ENCODE measurements at regions not wholly inside any gene's neighbourhood (a gene's known extent, or its start where the extent isn't known, plus 50 kb on each side); places are given as distances from the start of the nearest gene placed in this dataset.
A peak's percentile ranks its signal among the peaks of the same experiment; 100 is the strongest.

DNA sequence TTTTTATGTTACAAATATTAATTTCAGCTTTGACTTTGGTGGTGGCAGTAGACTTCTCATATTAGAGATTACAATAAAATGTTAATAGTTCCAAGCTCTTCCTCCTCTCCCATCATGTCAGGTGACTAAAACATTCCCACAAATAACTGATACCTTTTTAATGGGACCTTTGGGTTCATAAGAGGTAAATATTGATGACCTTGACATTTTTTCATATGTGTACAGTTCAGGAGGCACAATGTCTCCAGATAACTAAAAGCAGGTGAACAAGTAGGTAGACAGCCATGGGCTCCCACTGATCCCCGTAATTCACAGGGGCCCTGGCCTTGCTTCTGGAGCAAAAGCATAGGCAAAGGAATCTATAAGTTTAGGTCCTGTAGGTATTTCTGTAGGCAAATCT, 317.7 kb downstream of the SOX4 start:
- H3K4ac ChIP-seq (ENCODE audit: low read depth, low read length), result no peak overlapping the region
- H2BK5ac ChIP-seq (ENCODE audit: low read depth, low read length, poor library complexity, severe bottlenecking), result no peak overlapping the region
- H4K5ac ChIP-seq (ENCODE audit: low read depth, low read length), result no peak overlapping the region
- no peak for ATAC-seq (ENCODE audit: low read depth)
- no peak overlapping the region for H2AK9ac ChIP-seq (replicated peaks; ENCODE audit: low read depth, low read length, poor library complexity)
- H2AK5ac ChIP-seq (ENCODE audit: low read depth, low read length), result no peak overlapping the region
- 100% methylated on average over 1 of the region's 1 CpG; no CpG with 5 or more reads in 1 of the 2 experiments for WGBS, 2 experiments (ENCODE audit: extremely low coverage in 2 of 2, insufficient read length in 1 of 2)
- H2AFZ ChIP-seq (replicated peaks; ENCODE audit: low read length, poor library complexity), result no peak overlapping the region
- H3K9me1 ChIP-seq (ENCODE audit: insufficient read depth, low read length), result peaks cover 4% of the 10 kb centered on the region; the same call in 1 of the 2 replicates
- H3K9me3 ChIP-seq (ENCODE audit: control insufficient read depth, insufficient read depth, low read length), result no peaks in the 10 kb centered on the region
- H4K8ac ChIP-seq (ENCODE audit: low read depth in 2 of 2, low read length in 2 of 2), result no peak overlapping the region
- H3K79me1 ChIP-seq (ENCODE audit: low read depth in 1 of 2, low read length in 2 of 2), result no peaks in the 10 kb centered on the region
- intact Hi-C loops (cut with micrococcal nuclease) (no loop called here), dilution Hi-C loops (cut with HindIII; ENCODE audit: low sequenced_read_pairs, unreplicated experiment) (no loop called here), in situ Hi-C loops (cut with MboI; ENCODE audit: low sequenced_read_pairs) (no loop called here)
- ChIA-PET CTCF (interaction anchor here (0.6 kb wide), 1 partner anchor 86 kb away, joined by 3 read pairs; no protein-coding TSS in a partner anchor), POLR2A (ENCODE audit: unreplicated experiment) (no interaction called here)
- H3K4me1 ChIP-seq (ENCODE audit: control insufficient read depth, insufficient read depth, low read length), result 0 out of 2 replicates have a peak, but pooled peaks cover 2% of the 10 kb centered on the region
- H3K27me3 ChIP-seq (ENCODE audit: control insufficient read depth, insufficient read depth, low read length), result no peaks in the 10 kb centered on the region
- H3K4me3 ChIP-seq (ENCODE audit: insufficient read depth, low read depth, low read length), result no peak overlapping the region
- no peak overlapping the region for H3K4me2 ChIP-seq (ENCODE audit: low read depth, low read length)
- H2BK15ac ChIP-seq (ENCODE audit: low read depth, low read length), result no peak overlapping the region
- no peak overlapping the region for H3K27ac ChIP-seq (ENCODE audit: insufficient read depth, low read length)
- no peak for TF ChIP-seq NFE2L2 (IDR thresholded peaks at IDR 0.05; ENCODE audit: low read depth, low read length)
- peak; percentile 87 for TF ChIP-seq MAFK (IDR thresholded peaks at IDR 0.05; ENCODE audit: low read depth, low read length)
- no peak overlapping the region for H3K18ac ChIP-seq (ENCODE audit: low read depth, low read length)
- BruUV-seq (replicated peaks), result no TSS peak
- no peak overlapping the region for H2BK20ac ChIP-seq (ENCODE audit: low read depth, low read length)
- no peak overlapping the region for H3K9ac ChIP-seq (ENCODE audit: low read depth, low read length)
- H4K91ac ChIP-seq (ENCODE audit: insufficient read depth, low read depth, low read length), result no peak overlapping the region
- no peak overlapping the region for H2BK120ac ChIP-seq (ENCODE audit: low read depth, low read length)
- H4K20me1 ChIP-seq (ENCODE audit: insufficient read depth, low read length), result no peaks in the 10 kb centered on the region
- no peaks in the 10 kb centered on the region; the same call in 1 of the 2 replicates for H3K36me3 ChIP-seq (ENCODE audit: control insufficient read depth, insufficient read depth, low read length)
- DNase-seq, result no peak
- H3K56ac ChIP-seq (ENCODE audit: extremely low read depth, insufficient read depth, low read length), result no peak overlapping the region
- H3K14ac ChIP-seq (replicated peaks; ENCODE audit: low read depth, low read length), result no peak overlapping the region
- no peak overlapping the region for H3K23ac ChIP-seq (ENCODE audit: low read depth, low read length)
